Colonic mucosa (tissue), 4 donors: ENCODE measurements at regions not wholly inside any gene's neighbourhood (a gene's known extent, or its start where the extent isn't known, plus 50 kb on each side); places are given as distances from the start of the nearest gene placed in this dataset.
"Not testable (repeated sequence)": the region's sequence is repeated elsewhere in the genome, so short reads cannot be mapped to it uniquely, and the experiment has no call there.

Experiments used
- DNase-seq: peaks from one replicate; pipeline ENCODE4 v3.0.0-alpha.2; 2020
- H3K27ac ChIP-seq: fragments of 200-600 bp; one replicate; pipeline ENCODE4 v1.8.0; 2021
- H3K27me3 ChIP-seq: fragments of 200-600 bp; one replicate; pipeline ENCODE4 v1.8.0; 2021
- H3K36me3 ChIP-seq: fragments of 200-600 bp; one replicate; pipeline ENCODE4 v1.8.0; 2021
- H3K4me1 ChIP-seq: fragments of 200-600 bp; one replicate; pipeline ENCODE4 v1.8.0; 2021; ENCODE audit warnings: mild to moderate bottlenecking
- H3K4me3 ChIP-seq: fragments of 200-600 bp; one replicate; pipeline ENCODE4 v1.8.0; 2021
- H3K9ac ChIP-seq, 2 donors: one replicate each; pipeline ENCODE4 v1.7.0; 2013; ENCODE audit warnings: control low read depth in 2 of 2, low read depth in 2 of 2, low read length in 2 of 2
- H3K9me3 ChIP-seq: fragments of 200-600 bp; one replicate; pipeline ENCODE4 v1.8.0; 2021
- intact Hi-C: fragments of 100-400 bp; cut with DNase I; formaldehyde crosslinking; loops from one replicate; pipeline ENCODE4 v1.14.1; 2022
- TF ChIP-seq, protein P1 (sequence below): fragments of 200-600 bp; IDR thresholded peaks from one replicate; pipeline ENCODE4 v1.8.0; 2022; ENCODE audit warnings: antibody characterized with exemption, mild to moderate bottlenecking
- donor health status: healthy.
- donor health status: DM: no; HTN: no; CAD: no.
- donor health status: DM: no; HTN: no; CAD: no.

DNA sequence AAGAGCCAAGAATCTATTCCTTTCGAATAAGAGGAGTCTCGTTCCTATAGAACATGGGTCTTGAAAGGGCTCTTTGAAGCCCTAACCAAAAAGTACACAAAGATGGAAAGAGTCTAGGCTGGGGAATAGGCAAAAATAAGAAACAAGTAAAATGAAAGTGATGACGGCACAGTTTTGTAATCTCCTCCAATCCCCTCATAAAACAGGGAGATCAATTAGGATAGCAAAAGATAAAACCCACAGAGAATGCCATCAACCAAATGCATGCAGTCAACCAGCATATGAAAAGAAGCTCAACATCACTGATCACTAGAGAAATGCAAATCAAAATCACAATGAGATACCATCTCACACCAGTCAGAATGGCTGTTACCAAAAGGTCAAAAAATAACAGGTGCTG lies 122.4 kb upstream of the LSM14A start:
- Histone ChIP-seq H3K9me3 (no peaks in the 10 kb centered on the region), H3K4me3 (no peak overlapping the region), H3K9ac (no peak overlapping the region), H3K4me1 (no peaks in the 10 kb centered on the region), H3K27me3 (no peaks in the 10 kb centered on the region), H3K27ac (no peak overlapping the region), H3K36me3 (no peaks in the 10 kb centered on the region)
- TF ChIP-seq, protein P1, sequence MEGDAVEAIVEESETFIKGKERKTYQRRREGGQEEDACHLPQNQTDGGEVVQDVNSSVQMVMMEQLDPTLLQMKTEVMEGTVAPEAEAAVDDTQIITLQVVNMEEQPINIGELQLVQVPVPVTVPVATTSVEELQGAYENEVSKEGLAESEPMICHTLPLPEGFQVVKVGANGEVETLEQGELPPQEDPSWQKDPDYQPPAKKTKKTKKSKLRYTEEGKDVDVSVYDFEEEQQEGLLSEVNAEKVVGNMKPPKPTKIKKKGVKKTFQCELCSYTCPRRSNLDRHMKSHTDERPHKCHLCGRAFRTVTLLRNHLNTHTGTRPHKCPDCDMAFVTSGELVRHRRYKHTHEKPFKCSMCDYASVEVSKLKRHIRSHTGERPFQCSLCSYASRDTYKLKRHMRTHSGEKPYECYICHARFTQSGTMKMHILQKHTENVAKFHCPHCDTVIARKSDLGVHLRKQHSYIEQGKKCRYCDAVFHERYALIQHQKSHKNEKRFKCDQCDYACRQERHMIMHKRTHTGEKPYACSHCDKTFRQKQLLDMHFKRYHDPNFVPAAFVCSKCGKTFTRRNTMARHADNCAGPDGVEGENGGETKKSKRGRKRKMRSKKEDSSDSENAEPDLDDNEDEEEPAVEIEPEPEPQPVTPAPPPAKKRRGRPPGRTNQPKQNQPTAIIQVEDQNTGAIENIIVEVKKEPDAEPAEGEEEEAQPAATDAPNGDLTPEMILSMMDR: no peak
- intact Hi-C loops: no loop called here
- no peak for DNase-seq

DNA sequence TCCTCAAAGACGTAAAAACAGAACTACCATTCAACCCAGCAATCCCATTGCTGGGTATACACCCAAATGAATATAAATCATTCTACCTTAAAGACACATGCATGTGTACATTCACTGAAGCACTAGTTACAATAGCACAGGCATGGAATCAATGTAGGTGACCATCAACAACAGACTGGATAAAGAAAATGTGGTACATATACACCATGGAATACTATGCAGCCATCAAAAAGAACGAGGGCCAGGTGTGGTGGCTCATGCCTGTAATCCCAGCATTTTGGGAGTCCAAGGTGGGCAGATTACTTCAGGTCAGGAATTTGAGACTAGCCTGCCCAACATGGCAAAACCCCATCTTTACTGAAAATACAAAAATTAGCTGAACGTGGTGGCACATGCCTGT lies 121.9 kb upstream of the LSM14A start:
- H3K9ac ChIP-seq, H3K4me3 ChIP-seq, intact Hi-C loops, H3K9me3 ChIP-seq, H3K4me1 ChIP-seq, H3K27me3 ChIP-seq, H3K27ac ChIP-seq, H3K36me3 ChIP-seq, DNase-seq: not testable (repeated sequence)

DNA sequence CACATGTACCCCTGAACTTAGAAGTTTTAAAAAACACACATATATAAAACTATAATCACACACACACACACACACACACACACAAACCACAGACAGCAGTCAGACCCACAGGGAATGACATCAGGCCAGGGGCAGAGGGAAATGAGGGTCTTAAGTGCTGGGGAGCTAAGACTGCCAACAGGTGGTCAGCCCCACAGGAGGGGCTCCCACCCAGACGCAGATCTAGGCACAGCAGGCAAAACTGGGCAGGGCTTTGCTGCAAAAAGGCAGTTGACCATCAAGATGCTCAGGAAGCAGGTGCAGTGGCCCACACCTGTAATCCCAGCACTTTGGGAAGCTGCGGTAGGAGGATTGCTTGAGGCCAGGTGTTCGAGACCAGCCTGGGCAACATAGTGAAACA lies 121.0 kb upstream of the LSM14A start:
- intact Hi-C loops: no loop called here
- DNase-seq: no peak
- TF ChIP-seq, protein P1: no peak
- H3K4me1 ChIP-seq: no peaks in the 10 kb centered on the region
- H3K4me3 ChIP-seq: no peak overlapping the region
- H3K36me3 ChIP-seq: no peaks in the 10 kb centered on the region
- H3K27ac ChIP-seq: no peak overlapping the region
- H3K27me3 ChIP-seq: no peaks in the 10 kb centered on the region
- no peaks in the 10 kb centered on the region for H3K9me3 ChIP-seq
- H3K9ac ChIP-seq: no peak overlapping the region

DNA sequence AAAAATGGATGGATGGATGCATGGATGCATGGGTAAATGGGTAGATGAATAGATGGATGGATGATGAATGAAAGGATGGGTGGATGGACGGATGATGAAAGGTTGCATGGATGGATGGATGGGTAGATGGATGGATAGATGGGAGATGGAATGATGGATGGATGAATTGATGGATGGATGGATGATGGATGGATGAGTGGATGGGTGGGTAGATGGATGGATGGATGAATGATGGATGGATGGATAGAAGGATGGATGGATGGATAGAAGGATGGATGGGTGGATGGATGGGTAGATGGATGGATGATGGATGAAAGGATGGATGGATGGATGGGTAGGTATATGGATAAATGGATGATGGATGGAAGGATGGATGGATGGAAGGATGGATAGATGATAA lies 115.1 kb upstream of the LSM14A start:
- TF ChIP-seq, protein P1: no peak
- Histone ChIP-seq H3K4me3 (no peak overlapping the region), H3K9me3 (no peaks in the 10 kb centered on the region), H3K4me1 (no peaks in the 10 kb centered on the region), H3K27ac (no peak overlapping the region), H3K36me3 (no peaks in the 10 kb centered on the region), H3K9ac (no peak overlapping the region), H3K27me3 (no peaks in the 10 kb centered on the region)
- intact Hi-C loops: no loop called here
- DNase-seq: no peak

DNA sequence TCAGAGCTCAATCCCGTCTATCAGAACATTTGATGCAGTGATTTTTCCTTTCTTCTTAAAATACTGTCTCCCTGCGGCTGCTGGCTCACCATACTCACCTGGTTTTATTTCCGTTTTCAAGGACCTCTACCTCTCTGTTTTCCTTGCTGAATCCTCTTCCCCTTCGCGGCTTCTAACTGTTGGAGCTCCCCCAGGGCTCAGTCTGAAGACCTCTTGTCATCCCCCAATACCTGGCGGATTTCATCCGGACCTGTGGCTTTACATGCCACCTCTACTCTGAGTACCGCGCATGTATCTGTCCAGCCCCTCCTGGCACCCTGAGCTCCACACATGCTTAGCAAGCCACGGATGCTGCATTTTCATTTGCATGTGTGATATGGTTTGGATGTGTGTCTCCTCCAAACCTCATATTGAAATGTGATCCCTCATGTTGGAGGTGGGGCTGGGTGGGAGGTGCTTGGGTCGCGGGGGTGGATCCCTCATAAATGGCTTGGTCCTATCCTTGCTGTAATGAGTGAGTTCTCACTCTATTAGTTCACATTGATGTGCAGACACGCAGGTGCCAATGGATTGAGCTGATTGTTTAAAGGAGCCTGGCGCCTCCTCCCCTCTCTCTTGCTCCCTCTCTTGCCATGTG lies 106.2 kb upstream of the LSM14A start:
- Histone ChIP-seq H3K9ac (no peak overlapping the region), H3K27me3 (no peaks in the 10 kb centered on the region), H3K9me3 (no peaks in the 10 kb centered on the region), H3K4me3 (no peak overlapping the region), H3K36me3 (no peaks in the 10 kb centered on the region), H3K4me1 (no peaks in the 10 kb centered on the region), H3K27ac (no peak overlapping the region)
- intact Hi-C loops: no loop called here
- TF ChIP-seq, protein P1: no peak
- DNase-seq: no peak

DNA sequence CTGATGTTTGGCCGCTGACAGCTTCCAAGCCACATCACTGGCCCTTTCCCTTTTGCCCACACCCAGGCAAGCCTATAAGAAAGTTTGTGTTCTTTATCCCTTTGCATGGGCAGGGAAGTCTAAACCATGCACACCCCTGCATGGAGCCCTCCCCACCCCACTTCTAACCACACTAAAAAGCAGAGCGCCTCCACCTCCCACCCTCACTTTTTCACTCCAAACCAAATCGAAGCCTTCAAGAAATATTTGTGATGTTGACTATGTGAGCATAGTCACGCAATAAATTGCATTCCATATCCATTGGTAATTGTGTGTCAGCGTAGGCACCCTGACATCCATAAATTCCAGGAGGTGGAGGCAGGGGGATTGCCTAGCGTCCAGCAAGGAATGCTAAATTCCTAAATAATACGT lies 104.4 kb upstream of the LSM14A start:
- H3K27ac ChIP-seq: no peak overlapping the region
- no peak overlapping the region for H3K4me3 ChIP-seq
- TF ChIP-seq, protein P1: no peak
- no peak for DNase-seq
- no peaks in the 10 kb centered on the region for H3K9me3 ChIP-seq
- H3K27me3 ChIP-seq: no peaks in the 10 kb centered on the region
- no peaks in the 10 kb centered on the region for H3K36me3 ChIP-seq
- intact Hi-C loops: no loop called here
- H3K9ac ChIP-seq: no peak overlapping the region
- H3K4me1 ChIP-seq: no peaks in the 10 kb centered on the region
